ENCODE measurements at regions not wholly inside any gene's neighbourhood (a gene's known extent, or its start where the extent isn't known, plus 50 kb on each side); places are given as distances from the start of the nearest gene placed in this dataset.

DNA sequence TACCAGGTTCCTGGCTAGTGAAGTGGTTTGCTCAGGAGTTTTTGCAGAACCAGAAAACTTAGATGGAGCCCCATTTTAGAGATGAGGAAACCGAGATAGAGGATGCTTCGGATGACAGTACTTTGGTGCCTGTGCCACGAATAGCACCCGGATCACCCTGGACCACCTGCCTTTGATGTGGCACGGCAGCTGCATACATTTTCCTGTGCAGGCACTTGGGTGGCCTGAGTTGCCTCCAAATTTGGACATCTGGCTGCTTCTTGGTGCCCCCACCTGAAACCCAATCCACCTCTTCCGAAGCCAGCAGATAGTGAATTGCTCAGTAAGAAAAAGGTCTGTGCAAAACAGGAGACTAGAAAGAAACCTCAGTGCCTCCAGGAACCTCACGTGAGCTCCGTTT, 140.6 kb upstream of the ID2 start:
- DNase-seq: no peak

DNA sequence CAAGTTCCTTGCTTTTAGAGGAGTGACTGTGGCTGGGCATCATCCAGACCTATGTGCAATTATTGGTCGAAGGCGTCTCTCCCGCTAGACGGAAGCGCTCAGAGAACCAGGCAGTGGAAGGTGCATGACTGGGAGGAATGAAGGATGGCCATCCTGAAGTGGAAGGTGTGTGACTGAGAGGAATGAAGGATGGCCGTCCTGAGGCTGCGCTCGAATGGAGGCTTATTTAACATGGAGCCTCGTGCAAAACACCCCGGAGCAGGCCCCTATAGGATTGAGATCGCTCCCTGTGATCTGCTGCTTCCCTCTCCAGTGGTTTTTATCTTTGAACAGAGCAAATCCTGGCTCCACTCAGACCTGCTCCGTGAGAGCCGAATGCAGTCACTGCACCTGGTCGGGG, 140.2 kb upstream of the ID2 start:
- DNase-seq: no peak

DNA sequence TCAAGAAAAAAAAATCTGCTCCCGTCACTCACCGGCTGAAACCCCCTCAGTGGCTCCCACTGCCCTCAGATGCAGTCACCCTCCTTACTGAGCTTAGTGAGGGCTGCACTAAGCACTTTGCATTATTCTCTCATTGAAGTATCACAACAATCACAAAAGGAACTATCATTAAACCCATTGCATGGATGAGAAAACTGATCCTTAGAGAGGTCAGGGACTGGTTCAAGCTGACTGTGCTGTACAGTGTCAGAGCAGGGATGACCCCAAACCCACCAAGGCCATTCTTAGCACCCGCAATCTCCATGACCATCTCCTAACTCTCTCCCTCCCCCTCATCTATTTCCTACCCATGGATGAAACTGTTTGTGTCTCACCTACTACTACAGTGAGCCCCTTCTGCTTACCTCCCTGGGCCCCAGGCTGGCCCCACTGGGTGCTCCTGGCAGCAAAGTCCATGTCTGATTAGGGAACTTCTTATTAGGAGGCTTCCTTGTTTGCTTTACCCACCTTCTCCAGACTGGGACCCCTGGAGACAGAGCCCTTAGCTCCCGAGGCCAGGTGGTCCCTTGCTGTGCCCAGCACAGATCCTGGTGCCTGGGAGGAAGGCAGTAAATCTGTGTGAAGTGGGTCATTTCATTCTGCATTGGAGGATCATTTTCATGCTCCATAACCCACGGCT, 139.3 kb upstream of the ID2 start:
- no peak for DNase-seq

DNA sequence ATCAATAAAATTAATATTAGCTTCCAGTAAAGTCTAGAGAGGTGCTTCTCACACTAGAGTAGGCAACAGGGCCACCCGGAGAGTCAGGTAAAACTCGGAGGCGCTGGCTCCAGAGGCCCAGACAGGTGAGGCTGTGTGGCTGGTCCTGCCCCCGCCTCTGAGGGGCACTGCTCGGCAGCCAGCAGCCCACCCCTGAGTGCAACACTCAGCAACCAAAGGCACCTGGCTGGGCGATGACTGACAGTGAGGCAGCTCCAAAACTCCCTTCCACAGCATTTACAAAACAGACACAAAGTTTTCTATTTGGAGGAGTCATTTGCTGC, 138.8 kb upstream of the ID2 start:
- DNase-seq: no peak

DNA sequence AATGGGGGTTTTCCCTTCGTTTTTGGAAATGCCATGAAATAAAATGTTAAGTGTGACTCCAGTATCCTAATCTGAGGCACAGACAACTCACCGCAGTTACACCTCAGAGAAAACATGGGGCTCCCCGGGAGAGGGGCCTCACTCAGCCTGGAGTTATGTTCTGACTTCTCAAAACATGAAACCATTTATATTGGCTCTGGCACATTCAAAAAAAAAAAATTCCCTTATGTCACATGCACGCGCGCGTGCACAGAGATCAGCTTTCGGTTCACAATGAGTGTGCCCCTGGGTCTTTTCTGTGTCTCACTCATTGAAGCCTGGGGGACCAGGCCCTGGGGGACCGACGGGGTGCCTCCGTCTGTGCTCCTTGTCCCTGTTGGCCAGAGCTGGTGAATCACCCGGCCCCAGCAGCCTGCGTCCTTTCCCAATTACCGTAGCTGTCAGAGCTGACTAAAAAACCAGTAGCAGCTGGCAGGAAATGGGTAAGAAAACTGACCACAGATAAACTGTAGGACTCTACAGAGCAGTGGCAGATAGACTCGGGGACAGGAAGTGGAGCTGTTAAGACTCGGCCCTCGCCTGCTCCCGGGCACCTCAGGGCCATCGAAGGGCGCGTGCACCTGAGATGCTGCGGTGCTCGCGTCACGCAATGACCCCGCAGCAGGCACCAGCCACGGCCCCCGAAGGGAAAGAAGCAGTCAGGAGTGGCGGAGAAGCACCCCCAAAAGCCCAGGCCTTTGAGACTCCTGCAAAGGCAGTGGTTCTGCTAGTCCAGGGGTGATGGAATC, 138.3 kb upstream of the ID2 start:
- peak; percentile 98 for DNase-seq

DNA sequence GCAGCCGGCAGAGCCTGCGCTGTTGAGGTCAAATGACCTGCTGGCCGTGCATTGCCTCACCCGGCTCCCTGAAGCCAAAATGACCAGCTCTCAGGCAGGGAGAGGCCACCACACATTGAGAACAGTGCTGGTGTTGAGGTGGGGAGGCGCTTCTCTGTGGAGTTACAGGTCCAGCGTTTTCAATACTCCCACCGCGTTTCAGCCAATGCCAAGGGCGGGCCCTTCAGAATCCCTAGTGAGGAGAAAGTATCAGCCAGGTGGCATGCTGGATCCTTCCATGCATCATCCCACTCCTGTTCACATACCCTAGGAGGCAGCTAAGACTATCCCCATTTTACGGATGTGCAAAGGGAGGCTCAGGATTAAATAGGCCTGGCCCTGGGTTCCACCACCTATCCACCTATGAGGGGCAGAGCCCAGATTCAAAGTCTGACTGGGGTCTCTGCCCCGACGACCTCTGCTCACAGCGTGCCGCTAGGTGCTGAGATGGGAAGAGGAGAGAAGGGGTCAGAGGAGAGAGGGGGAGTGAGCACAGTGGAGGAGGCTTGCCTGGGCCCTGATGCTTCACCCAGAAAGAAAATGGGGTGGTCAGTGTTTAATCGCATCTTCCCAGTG, 137.6 kb upstream of the ID2 start:
- DNase-seq: no peak

DNA sequence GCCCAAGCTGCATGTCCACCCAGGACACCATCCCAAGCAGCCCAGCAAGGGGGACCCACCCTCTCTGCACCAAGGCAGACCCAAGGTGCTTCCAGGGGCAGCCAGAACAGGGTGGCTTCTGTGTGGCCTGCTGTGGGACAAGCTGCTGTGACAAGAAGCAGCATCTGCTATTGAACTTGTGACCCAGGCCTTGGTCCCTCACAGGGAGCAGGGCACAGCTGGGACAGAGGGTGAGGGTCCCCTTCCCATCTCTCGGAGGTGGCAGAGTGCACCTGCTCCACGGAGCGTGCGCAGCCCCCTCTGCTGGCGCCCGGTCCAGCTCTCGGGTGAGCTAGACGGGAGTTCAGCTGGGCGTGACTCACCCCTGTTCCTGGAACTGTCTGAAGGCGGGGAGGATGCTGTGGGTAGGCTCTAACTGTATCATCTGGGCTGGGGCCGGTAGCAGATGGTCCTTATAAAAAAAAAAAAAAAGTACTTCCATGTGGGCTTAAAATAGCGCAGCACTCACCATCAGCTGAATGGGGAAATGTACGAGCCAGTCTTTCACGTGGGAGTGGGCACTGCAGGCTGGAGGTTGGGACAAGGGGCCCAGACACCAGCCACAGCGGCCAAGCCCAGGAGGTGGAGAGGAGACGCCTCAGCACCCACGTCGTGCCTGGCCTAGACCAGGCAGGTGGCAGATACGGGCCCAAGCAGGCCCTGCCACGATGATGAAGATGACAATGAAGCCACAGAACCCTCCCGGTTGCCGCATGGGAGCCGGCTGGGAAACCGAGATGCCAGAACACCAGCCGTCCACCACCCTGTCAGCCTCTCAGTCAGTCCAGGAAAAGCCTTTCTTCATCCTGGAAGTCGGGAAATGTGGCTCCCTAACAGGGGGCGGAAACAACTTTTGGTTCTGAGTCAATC, 136.8 kb upstream of the ID2 start:
- DNase-seq: peak; percentile 98

DNA sequence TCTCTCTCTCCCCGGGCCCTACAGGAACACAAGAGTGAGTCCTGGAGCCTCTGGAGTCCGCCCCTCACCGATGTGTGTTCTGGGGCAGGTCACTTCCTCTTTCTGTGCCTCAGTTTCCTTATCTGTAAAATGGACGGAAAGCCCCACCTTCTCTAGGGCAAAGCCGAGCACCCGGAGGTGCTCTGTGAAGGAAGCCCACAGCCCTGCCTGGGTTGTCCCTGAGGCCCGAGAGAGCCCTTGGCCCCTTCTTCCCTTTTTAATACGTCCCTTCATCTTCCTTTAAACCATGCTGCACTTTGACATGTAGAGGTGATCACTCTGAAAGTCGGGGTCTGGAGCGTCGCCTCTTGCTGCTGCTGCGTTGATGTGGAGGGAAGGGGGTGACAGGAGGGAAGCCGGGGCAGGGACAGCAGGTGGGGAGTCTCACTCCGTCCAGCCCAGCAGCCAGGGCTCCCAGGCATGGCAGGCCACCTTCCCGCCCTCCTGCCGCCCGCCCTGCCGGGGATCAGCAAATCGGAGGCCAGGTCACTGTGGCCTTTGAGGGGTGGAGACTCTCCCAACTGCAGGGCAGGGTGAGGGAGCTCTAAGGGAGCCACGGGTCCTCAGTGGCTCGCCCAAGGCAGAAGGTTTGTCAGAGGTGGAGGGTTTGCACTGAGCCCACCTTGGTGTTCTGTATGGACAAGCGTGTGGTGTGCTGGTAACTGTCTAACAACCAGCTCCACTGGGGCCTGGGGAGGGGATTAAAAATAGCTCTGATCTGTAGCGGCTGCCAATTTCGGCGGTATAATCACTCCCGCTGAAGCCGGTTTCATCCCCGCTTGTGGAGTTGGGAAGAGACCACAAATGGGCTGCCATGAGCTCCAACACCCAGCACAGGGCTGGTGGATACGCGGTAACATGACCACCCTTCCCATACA, 135.9 kb upstream of the ID2 start:
- DNase-seq: no peak

DNA sequence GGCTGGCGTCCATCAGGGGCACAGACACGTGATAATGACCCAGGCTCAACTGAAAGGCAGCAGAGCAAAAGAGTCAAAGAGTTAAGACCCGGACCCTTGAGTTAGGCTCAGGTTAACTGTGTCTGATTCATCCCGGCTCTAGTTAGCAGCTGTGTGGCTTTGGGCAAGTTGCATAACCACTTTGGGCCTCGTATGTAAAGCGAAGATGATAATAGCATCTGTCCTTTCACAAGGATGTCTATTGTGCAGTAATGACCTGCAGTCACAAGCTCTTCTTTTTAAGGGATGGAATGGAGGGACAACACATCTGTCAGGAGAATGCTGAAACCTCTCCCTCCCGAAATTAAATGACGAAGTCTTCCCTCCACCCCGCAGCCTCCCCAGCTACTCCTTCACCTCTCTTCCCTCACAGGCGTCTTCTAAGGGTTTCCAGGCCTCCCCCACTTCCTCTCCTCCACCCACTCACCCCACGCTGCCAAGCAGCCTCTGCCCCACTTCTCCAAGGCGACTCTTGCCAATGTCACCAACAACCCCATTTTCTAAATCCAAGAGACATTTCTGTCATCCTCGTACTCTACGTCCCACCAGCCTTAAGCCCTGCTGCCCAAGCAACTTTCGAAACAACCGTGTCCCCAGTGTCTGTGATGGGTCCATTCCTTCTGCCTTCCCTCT, 135.1 kb upstream of the ID2 start:
- DNase-seq: peak; percentile 67

DNA sequence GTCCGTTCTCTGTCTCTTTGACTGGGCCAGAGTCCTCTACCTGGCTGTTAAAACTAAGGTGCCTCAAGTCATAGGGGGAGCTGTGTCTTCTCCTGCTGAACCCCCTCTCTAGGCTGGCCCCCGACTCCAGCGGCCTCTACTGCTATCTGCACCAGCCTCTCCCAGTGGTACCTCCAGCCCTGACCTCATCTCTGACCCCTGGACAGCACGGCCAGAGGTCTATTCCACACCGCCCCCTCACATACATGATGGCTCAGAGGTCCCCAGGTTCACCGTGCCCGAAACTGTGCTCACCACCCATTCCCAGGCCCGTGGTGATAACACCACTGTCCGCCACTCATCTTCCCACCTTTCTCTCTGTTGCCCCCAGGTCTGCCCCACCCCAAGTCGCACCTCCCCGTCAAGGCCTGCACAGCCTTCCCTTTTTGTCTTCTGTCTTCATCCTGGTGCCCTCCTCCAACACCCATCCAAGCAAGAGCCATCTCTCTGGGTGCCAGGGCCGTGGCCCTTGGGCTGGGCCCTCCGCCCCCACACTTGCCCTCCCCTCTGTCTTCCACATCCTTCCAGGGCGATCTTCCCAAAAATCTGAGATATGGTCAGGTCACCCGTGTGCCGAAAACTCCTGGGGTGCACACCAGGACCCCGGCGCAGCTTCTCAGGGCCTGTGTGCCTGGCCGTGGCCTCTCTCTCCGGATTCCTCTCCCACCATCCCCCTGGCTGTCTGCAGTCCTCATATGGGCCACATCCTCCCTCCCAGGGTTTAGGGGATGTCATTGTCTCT, 134.4 kb upstream of the ID2 start:
- DNase-seq: no peak

DNA sequence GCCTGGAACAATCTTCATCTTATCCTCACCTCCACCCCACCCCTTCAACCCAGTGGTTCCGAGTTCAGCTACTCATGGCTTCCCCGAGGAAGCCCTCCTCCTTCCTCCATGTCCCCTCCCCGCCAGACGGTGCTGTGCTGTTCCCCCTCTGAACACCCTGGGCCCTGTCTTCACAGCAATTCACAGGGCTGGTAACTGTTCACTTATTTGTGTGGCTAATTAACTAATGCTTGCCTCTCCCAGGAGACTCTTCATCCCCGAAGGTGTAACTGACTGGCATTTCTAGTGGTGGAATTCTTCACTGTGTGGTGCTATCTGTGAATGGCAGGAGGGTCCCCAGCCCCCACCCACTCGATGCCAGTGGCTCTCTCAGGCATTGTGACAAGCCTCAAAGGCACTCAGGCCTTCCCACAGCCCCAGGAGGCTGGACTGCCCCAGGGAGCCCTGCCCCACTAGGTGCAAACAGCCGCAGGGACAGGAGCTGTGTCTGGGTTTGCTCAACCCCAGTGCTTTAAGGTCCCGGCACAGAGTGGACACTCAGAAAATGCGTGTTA, 133.7 kb upstream of the ID2 start:
- no peak for DNase-seq

DNA sequence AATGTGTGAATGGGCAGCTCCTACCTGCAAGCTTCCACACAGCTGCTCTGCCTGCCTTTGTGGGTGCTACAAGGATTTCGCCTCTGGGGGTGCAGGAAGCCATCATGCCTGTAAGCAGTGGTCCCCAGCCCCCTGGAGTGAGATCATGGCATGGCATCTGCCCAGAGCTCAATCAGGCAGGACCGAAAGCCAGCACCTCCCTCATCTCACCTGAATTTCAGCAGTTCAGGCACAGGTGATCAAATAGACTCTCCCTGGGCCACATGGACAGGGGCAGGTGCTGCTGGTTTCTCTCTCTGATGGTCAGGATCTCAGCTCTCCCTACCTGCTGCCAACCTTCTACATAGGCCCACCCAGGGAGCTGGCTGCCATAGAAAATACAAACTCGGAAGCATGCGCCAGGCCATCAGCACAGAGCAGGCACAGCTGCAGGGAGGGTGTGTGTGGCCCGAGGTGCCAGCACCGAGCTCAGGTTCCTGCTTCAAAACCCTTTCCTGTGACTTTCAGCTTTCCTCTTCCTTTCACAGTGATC, 133.2 kb upstream of the ID2 start:
- no peak for DNase-seq

DNA sequence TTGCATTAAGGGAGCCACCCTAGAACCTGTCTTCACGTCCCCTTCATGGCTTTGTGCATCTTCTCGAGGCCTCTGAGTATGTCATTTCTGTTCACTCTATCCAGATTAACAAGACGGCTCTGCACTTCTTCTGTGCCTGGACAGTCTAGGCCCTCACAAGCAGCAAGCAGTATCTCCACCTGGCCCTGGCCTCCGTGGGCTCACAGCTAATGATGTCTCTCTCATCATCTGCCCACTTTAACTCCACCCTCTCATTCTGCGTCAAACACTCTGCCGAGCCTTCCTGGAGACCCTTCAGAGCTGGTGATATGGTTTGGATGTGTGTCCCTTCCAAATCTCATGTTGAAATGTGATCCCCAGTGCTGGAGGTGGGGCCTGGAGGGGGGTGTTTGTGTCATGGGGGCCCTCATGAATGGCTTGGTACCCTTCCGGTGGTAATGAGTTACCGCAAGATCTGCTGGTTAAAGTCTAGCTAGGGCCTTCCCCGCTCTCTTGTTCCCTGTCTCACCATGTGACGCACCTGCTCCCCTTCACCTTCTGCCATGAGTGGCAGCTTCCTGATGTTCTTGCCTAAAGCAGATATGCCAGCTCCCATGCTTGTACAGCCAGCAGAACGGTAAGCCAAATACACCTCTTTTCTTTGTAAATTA, 132.5 kb upstream of the ID2 start:
- DNase-seq: no peak

DNA sequence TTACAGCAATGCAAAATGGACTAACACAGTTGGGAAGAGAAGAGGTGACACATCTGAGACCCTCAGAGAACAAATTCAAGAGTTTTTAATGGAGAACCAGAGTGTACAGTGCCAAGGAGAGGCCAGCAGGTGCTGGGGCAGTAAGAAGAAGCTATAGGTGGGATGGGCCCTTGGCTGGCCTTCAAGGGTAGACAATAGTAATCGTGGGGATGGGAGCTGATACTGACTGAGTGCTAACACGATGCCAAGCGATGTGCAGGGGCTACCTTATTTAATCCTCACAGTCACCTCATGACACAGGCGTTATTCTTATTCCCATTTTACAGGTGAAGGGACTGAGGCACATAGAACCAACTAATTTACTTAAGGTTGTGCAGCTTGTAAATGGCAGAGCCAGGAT, 131.9 kb upstream of the ID2 start:
- no peak for DNase-seq

DNA sequence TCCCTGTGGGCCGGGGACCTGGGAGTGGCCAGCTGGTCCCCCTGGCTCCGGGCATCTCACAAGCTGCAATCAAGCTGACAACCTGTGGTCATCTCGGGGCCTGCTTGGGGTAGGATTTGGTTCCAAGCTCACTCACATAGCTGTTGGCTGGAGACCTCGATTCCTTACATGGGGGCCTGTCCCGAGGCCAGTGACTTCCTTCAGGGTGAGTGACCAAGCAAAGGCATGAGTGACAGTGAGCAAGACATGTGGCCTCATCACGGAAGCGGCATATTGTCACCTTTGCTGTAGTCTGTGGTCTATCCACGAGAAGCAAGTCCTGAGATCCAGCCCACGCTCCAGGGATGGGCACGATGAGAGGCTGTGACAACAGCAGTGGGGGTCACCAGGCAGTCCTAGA, 131.4 kb upstream of the ID2 start:
- no peak for DNase-seq

DNA sequence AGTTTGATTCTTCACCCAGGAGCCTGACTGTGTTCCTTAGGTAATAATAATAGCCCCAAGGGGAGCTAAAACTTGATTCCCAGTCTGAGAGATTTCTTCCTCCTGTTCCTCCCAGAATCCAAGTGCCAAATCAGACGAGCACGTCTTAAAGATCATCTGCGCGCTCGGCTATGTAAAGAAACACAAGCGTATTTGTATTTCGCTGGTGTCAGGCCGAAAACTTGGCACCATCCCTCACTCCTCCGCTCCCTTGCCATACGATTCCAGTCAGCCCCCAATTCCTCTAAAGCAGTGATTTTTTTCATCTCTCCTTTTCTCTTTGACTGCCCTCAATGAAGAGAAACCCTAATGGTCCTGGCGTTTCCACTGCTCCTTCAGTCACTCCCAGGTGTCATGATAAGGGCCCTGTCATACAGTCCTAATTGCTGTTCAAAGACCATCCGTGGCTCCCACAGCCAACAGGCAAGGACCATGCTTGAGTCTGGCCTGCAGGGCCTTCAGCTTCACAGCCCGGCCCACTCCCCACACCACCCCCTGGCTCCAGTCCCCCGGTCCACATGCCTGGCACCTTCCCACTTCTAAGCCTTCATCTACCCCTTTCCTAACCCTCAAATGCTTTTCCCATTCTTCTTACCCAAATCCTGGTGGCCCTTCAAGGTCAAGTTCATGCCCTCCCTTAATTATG, 130.8 kb upstream of the ID2 start:
- no peak for DNase-seq

DNA sequence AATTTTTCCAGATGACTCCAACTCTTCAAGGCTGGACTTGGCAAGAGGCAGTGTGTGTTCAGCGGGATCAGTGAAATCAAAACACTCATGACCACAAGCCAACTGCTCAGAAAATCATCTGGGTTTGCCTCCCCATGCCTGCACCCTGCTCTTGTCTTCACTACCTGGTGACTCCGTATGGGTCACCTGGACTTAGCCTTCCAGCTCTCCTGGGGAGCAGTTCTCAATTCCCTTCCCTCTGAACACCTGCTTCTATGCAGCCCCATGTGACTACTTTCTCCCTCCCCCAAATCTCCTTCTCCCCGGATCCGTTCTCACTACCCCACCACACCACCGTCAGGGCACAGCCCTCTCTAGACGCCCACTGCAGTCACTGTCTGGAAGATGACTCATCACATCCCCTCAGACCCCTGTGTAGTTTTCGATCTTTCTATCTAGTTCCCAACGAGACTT, 130.2 kb upstream of the ID2 start:
- peak; percentile 47 for DNase-seq

DNA sequence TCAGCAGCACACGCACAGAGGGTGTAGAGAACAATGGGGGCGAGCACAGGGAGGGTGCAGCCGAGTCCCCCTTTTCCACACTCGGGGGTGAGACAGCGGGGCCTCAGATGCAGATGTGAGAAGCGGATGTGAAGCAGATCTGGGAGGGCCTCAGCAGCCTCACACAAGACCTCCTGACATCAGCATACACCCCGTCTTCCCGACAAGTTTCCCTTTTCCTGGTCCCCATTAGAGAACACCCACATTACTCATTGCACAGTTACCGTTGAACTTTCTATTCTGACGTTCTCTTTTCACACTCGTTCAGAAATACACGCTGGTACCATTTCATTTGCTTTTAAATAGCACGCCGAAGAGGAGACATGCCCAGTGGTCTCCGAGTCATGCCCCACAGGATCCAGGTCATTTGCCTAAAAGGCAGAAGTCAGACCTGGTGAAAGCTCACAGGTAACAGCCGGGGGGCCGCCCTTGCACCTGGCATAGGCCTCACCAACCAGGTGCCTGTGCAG, 129.5 kb upstream of the ID2 start:
- DNase-seq: no peak

DNA sequence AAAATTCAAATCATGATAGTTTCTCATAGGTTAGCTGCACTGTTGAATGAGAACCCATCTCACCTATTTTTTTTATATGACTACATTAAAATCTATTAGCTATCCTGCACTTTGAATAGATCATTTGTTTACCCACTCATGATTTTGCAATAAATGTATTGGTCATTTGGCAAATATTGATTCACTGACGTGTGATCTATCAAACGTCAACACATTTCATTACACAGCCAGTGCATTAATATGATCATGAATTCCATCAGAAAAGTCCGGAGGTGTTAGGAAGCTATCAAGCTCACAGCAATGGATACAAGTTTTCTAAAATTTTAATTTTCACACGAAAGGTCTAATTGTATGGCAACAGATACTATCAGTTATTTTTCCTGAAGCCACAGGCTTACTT, 128.2 kb upstream of the ID2 start:
- no peak for DNase-seq
